NB4 (cell line): ENCODE measurements at regions not wholly inside any gene's neighbourhood (a gene's known extent, or its start where the extent isn't known, plus 50 kb on each side); places are given as distances from the start of the nearest gene placed in this dataset.

Experiments
- CTCF ChIP-seq: IDR thresholded peaks from one replicate; pipeline ENCODE4 v1.5.1; 2012; ENCODE audit warnings: low read depth, low read length
- MAX ChIP-seq: IDR thresholded peaks from 2 replicates; pipeline ENCODE4 v1.6.1; 2011; ENCODE audit warnings: low read depth, low read length
- POLR2A ChIP-seq: IDR thresholded peaks from 2 replicates; pipeline ENCODE4 v1.6.1; 2011; ENCODE audit warnings: mild to moderate bottlenecking; ENCODE audit not compliant: insufficient read length; ENCODE audit errors: extremely low read depth

GRCh38 chr16:48895142-48895541 is 285.2 kb upstream of the N4BP1 start:
- TF ChIP-seq POLR2A (no peak), CTCF (no peak), MAX (no peak)
